Inflammatory macrophage treated with lipopolysaccharide for 4 hours (primary cell): ENCODE measurements at regions not wholly inside any gene's neighbourhood (a gene's known extent, or its start where the extent isn't known, plus 50 kb on each side); places are given as distances from the start of the nearest gene placed in this dataset.

Source experiments
- DNase-seq: peaks from one replicate; pipeline ENCODE4 v3.0.0-alpha.2; 2020

DNA sequence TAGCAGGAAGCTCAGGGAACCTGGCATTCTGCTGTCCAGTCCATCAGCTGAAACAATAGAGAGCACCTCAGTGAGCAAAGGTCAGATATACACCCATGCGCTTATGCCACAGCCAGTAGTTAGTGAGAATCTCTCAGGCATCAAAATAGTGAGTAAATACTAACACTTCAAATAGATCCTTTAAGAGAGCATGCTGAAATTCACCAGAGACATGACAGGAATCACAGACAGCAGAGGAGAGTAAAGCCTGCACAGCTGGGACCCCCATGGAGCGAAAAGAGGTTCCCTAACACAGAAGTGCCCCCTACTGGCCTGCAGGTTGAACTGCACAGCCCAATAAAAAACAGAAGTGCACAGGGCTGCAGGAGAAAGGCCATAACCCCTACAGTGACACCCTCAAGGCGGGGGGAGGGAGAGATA is 57.6 kb upstream of the ANTXRL start:
- DNase-seq, result peak; percentile 33

- no peak for DNase-seq
Measured at GRCh38 chr10:46230615-46231014, 56.2 kb upstream of the ANTXRL start.

DNA sequence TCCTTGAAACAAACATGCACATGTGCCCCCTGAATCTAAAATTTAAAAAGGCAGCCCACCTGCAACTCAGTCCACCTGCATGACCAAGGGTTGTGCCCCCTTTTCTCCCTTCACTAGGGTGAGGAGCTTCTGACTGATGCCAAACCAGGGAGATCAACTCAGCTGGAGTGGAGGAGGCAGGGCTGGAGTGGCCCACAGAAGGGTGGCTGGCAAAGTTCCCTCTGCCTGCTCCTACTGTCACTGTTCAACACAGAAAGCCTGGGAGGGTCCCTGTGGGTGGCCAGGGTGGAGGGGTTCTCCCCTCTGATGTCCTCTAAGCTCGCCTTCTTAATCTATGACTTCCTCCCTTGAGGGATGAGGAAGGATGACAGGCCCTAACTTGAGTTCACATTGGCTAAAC is 55.7 kb upstream of the ANTXRL start:
- no peak for DNase-seq

GRCh38 chr10:46232084-46232483 is 54.7 kb upstream of the ANTXRL start:
- no peak for DNase-seq

- DNase-seq, result no peak
Measured at GRCh38 chr10:46232666-46233065, 54.1 kb upstream of the ANTXRL start.

GRCh38 chr10:46233181-46233580 is 53.6 kb upstream of the ANTXRL start:
- DNase-seq, result no peak

DNA sequence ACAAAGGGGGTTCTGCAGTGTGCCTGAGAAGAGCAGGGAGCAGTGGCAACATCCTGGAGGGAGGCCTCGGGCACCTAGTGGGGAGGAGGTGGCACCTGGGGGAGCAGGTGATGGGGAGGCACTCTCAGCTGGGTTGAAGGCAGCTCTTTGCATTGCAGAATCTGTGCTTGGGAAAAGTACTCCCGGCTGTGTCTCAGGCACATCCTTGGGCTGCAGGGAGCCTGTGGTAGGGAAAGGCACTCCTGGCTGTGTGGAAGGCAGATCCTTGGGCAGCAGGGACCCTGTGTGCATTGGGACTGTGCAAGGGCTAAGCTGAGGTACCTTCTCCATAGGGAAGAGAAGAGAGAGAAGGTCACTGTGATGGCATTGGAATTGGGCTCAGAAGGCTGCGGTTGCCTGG is 52.8 kb upstream of the ANTXRL start:
- DNase-seq, result no peak

DNA sequence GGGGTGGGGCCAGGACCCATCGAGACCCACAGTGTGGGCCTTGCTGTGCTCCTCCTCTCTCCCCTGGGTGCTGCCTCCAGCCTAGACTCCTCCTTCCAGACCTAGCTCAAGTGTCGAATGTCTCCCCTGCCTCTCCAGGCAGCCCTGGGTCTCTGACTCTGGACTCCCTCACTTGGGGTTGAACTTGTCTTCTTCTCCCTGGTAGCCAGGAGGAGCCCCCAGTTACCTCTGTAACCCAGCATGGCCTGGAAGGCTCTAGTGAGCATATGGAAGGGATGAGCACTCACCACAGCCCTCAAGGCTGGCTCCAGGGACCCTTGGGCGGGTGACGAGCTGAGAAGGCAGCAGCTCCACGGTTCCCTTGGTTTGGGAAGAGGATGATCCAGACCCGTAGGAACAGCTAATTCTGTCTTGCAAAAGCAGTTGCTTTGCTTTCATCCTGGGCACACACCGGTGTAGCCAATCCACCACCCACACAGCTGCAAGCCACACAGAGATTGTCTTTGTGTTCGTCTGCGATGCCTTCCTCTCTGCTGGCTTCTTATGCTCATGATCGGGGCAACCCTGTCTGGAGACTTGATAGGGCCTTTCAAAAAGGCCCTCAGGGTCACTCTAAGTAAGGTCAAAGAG is 52.3 kb upstream of the ANTXRL start:
- DNase-seq, result no peak

- DNase-seq, result no peak
Measured at GRCh38 chr10:46235705-46236545, 50.9 kb upstream of the ANTXRL start.

DNA sequence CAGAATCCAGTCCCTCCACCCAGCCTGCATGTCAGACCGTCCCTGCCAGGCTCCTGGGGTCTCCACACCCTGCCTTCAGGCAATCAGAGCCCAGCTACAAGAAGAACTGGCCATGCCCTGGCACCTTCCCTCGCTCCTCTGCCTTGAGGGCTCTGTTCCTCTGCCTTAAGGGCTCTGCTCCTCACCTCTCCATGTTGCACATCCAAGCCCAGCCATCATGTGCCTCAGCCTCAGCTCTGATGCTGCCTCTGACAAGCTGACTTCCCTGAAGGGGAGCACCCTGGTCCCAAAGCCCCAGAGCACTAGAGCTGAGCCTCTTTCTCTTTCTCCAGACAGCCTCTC is 50.3 kb upstream of the ANTXRL start:
- no peak for DNase-seq

DNA sequence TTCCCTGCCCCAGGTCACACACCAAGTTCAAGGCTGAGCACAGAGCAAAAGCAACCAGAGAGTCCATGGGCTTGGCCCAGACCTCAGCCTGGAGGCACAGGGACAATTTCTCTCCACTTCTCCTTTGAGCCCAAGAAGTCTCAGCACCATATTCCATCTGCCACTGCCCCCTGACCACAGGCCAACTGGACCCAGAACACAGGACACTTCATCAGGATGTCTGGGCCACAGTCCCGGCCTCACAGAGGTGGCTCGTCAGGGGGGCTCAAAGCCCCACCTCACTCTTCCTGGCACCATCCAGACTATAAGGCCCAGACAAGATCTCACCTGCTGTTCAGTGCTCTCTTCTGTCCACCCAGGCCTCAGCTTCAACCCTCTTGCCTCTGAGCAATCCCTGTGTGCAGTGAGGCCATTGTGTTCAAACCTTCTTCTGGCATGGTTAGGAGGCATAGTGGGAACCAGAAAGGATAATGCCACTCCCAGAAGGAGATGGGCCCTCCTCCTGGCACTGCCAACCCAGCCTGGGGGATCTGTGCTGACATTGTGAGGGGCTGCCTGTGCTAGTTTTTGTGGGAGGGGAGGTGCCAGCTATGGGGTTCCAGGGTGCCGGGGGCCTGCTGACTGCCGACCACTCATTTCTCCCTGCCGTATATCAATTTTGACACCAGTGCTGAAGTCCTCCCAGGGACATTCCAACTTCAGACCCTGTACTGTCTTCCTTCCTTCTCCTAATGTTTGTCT is 49.7 kb upstream of the ANTXRL start:
- DNase-seq, result no peak
